ENCODE measurements at regions not wholly inside any gene's neighbourhood (a gene's known extent, or its start where the extent isn't known, plus 50 kb on each side); places are given as distances from the start of the nearest gene placed in this dataset.

- TF ChIP-seq CTCF (IDR thresholded peaks at IDR 0.05; ENCODE audit: insufficient read depth, low read depth, low read length, missing control alignments), result no peak
- no peak overlapping the region for H3K4me3 ChIP-seq (ENCODE audit: low read length)
- no peak for DNase-seq (ENCODE audit: low read depth)
These were observed 80.2 kb upstream of the CALM2 start for GRCh38 chr2:47256416-47257087.

DNA sequence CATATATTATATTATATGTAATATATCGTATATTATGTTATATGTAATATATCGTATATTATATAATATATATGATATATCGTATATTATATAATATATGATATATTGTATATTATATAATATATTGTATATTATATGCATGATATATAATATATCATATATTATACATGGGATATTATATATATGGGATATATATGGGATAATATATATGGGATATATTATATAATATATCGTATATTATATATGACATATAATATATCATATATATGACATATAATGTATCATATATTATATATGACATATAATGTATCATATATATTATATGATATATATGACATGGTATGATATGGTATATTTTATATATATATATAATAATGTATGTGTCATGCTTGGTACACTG lies 79.5 kb upstream of the CALM2 start:
- H3K4me3 ChIP-seq (ENCODE audit: low read length), result no peak overlapping the region
- DNase-seq (ENCODE audit: low read depth), result no peak
- TF ChIP-seq CTCF (IDR thresholded peaks at IDR 0.05; ENCODE audit: insufficient read depth, low read depth, low read length, missing control alignments), result no peak

- no peak for DNase-seq (ENCODE audit: low read depth)
- H3K4me3 ChIP-seq (ENCODE audit: low read length), result no peak overlapping the region
- no peak for TF ChIP-seq CTCF (IDR thresholded peaks at IDR 0.05; ENCODE audit: insufficient read depth, low read depth, low read length, missing control alignments)
These were observed 78.2 kb upstream of the CALM2 start for GRCh38 chr2:47254464-47254863.

- TF ChIP-seq CTCF (IDR thresholded peaks at IDR 0.05; ENCODE audit: insufficient read depth, low read depth, low read length, missing control alignments), result no peak
- no peak overlapping the region for H3K4me3 ChIP-seq (ENCODE audit: low read length)
- no peak for DNase-seq (ENCODE audit: low read depth)
These were observed 77.1 kb upstream of the CALM2 start for GRCh38 chr2:47253447-47253846.

- TF ChIP-seq CTCF (IDR thresholded peaks at IDR 0.05; ENCODE audit: insufficient read depth, low read depth, low read length, missing control alignments), result no peak
- DNase-seq (ENCODE audit: low read depth), result no peak
- no peak overlapping the region for H3K4me3 ChIP-seq (ENCODE audit: low read length)
These were observed 75.0 kb upstream of the CALM2 start for GRCh38 chr2:47251404-47251675.

- H3K4me3 ChIP-seq (ENCODE audit: low read length), result no peak overlapping the region
- TF ChIP-seq CTCF (IDR thresholded peaks at IDR 0.05; ENCODE audit: insufficient read depth, low read depth, low read length, missing control alignments), result no peak
- DNase-seq (ENCODE audit: low read depth), result peak; percentile 56
These were observed 74.5 kb upstream of the CALM2 start for GRCh38 chr2:47250586-47251403.

GRCh38 chr2:47249931-47250330 lies 73.6 kb upstream of the CALM2 start:
- no peak for DNase-seq (ENCODE audit: low read depth)
- no peak for TF ChIP-seq CTCF (IDR thresholded peaks at IDR 0.05; ENCODE audit: insufficient read depth, low read depth, low read length, missing control alignments)
- H3K4me3 ChIP-seq (ENCODE audit: low read length), result no peak overlapping the region

Measured in epithelial cell of esophagus (primary cell).